SU-DHL-6 (cell line): ENCODE measurements at regions not wholly inside any gene's neighbourhood (a gene's known extent, or its start where the extent isn't known, plus 50 kb on each side); places are given as distances from the start of the nearest gene placed in this dataset.

ENCODE experiments used
- H2AFZ ChIP-seq: fragments of 200-600 bp; sonication (generic); 2 replicates; pipeline ENCODE4 v1.6.1; 2014; ENCODE audit warnings: low read depth, mild to moderate bottlenecking, moderate library complexity, mixed read lengths, antibody characterized with exemption, low read length; ENCODE audit not compliant: severe bottlenecking
- H3F3A ChIP-seq: fragments of 200-600 bp; shearing (Covaris generic); 2 replicates; pipeline ENCODE4 v1.6.0; 2016; ENCODE audit warnings: antibody characterized with exemption, mild to moderate bottlenecking; ENCODE audit not compliant: insufficient read depth
- H3K27ac ChIP-seq: fragments of 200-600 bp; sonication (generic); 2 replicates; pipeline ENCODE4 v1.5.1; 2016; ENCODE audit warnings: low read depth, mild to moderate bottlenecking, low read length, moderate library complexity, mixed read lengths
- H3K27me3 ChIP-seq: fragments of 200-600 bp; sonication (generic), shearing (Covaris generic); 2 replicates; pipeline ENCODE4 v1.6.0; 2014; ENCODE audit warnings: mild to moderate bottlenecking, low read length
- H3K36me3 ChIP-seq: fragments of 200-600 bp; sonication (generic); 2 replicates; pipeline ENCODE4 v1.6.1; 2014; ENCODE audit warnings: mild to moderate bottlenecking, low read length, mixed read lengths
- H3K4me2 ChIP-seq: fragments of 300-600, 200-600 bp; shearing (Covaris generic), sonication (generic); 2 replicates; pipeline ENCODE4 v1.6.0; 2014; ENCODE audit warnings: low read length, low read depth, mild to moderate bottlenecking; ENCODE audit not compliant: poor library complexity, severe bottlenecking
- H3K4me3 ChIP-seq: fragments of 200-600 bp; sonication (generic); 2 replicates; pipeline ENCODE4 v1.5.1; 2014; ENCODE audit warnings: antibody characterized with exemption, low read length, mild to moderate bottlenecking, mixed read lengths; ENCODE audit not compliant: insufficient read depth, poor library complexity, severe bottlenecking
- H3K79me2 ChIP-seq: fragments of 200-600 bp; sonication (generic); 2 replicates; pipeline ENCODE4 v1.6.1; 2014; ENCODE audit warnings: mild to moderate bottlenecking, low read length, moderate library complexity; ENCODE audit not compliant: insufficient read depth
- H3K9ac ChIP-seq: fragments of 200-600 bp; sonication (generic); 2 replicates; pipeline ENCODE4 v1.7.0; 2014; ENCODE audit warnings: mild to moderate bottlenecking, low read length
- H3K9me2 ChIP-seq: fragments of 200-600 bp; sonication (generic); replicated peaks from 2 replicates; pipeline ENCODE4 v1.6.1; 2014; ENCODE audit warnings: low read length; ENCODE audit not compliant: insufficient read depth
- H3K9me3 ChIP-seq: fragments of 200-600 bp; sonication (generic); 2 replicates; pipeline ENCODE4 v1.6.1; 2014; ENCODE audit warnings: low read length, mixed read lengths; ENCODE audit not compliant: insufficient read depth
- H4K20me1 ChIP-seq: fragments of 200-600 bp; sonication (generic); 2 replicates; pipeline ENCODE4 v1.6.1; 2014; ENCODE audit warnings: low read depth, mild to moderate bottlenecking, antibody characterized with exemption, low read length, moderate library complexity, mixed read lengths
- EZH2phosphoT487 ChIP-seq: fragments of 200-600 bp; sonication (generic), shearing (Covaris generic); conservative IDR thresholded peaks from 2 replicates; pipeline ENCODE4 v1.6.1; 2018; ENCODE audit warnings: mild to moderate bottlenecking, antibody characterized with exemption, low read length, moderate library complexity, mixed read lengths
- TF ChIP-seq, protein P1 (sequence below): fragments of 200-600 bp; sonication (generic); IDR thresholded peaks from one replicate; pipeline ENCODE4 v1.5.1; 2017; ENCODE audit warnings: antibody characterized with exemption, mild to moderate bottlenecking, low read length, moderate library complexity; ENCODE audit not compliant: insufficient read depth, poor library complexity, severe bottlenecking

DNA sequence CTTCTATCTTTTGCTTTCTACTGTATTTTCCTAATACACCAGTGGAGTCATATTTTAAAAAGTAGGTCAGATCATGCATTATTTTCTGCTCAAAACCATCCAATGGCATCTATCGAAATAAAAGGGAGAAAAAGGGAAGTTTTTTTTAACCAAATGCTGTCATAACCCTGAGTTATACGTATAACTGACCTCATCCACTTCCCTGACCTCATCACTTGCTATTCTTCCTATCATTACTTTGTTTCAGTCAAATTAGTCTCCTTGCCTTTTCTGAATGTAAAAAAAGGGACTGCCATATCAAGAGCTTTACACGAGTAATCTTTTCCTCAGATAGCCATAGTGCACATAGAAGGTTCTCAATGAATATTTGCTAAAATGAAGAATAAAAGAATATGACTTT, 1383.6 kb downstream of the ZPLD1 start:
- no peak overlapping the region for H3K9ac ChIP-seq
- no peak overlapping the region for H3K4me2 ChIP-seq
- H4K20me1 ChIP-seq: no peaks in the 10 kb centered on the region
- no peak overlapping the region for H2AFZ ChIP-seq
- no peak for TF ChIP-seq EZH2phosphoT487
- TF ChIP-seq, protein P1, sequence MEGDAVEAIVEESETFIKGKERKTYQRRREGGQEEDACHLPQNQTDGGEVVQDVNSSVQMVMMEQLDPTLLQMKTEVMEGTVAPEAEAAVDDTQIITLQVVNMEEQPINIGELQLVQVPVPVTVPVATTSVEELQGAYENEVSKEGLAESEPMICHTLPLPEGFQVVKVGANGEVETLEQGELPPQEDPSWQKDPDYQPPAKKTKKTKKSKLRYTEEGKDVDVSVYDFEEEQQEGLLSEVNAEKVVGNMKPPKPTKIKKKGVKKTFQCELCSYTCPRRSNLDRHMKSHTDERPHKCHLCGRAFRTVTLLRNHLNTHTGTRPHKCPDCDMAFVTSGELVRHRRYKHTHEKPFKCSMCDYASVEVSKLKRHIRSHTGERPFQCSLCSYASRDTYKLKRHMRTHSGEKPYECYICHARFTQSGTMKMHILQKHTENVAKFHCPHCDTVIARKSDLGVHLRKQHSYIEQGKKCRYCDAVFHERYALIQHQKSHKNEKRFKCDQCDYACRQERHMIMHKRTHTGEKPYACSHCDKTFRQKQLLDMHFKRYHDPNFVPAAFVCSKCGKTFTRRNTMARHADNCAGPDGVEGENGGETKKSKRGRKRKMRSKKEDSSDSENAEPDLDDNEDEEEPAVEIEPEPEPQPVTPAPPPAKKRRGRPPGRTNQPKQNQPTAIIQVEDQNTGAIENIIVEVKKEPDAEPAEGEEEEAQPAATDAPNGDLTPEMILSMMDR: no peak
- H3K79me2 ChIP-seq: no peaks in the 10 kb centered on the region
- H3K27me3 ChIP-seq: no peaks in the 10 kb centered on the region
- H3K9me2 ChIP-seq: no peaks in the 10 kb centered on the region
- H3K36me3 ChIP-seq: no peaks in the 10 kb centered on the region
- no peak overlapping the region for H3K27ac ChIP-seq
- H3K4me3 ChIP-seq: no peak overlapping the region
- no peaks in the 10 kb centered on the region for H3F3A ChIP-seq
- H3K9me3 ChIP-seq: no peaks in the 10 kb centered on the region

DNA sequence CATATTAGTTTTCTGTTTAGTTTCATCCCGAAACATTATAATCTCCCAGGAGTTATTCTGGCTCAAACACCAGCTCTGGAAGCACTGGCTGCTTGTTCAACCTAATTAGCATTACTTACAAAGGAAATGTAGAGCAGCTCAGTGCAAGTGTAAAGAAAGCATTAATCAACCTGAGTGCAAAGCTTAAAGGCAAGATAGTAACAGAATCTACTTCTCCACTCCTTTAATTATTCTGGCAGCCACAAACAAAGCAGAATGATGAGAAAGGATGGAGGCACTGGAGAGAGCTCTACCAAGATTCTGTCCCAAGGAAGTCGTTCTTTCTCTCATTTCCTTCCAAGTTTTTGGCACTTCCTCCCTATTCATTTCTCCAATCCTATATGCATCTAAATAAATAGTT, 1384.0 kb downstream of the ZPLD1 start:
- Histone ChIP-seq H3F3A (no peaks in the 10 kb centered on the region), H2AFZ (no peak overlapping the region), H3K9me2 (no peaks in the 10 kb centered on the region), H3K79me2 (no peaks in the 10 kb centered on the region), H3K9me3 (no peaks in the 10 kb centered on the region), H3K27ac (no peak overlapping the region), H3K27me3 (no peaks in the 10 kb centered on the region), H4K20me1 (no peaks in the 10 kb centered on the region), H3K36me3 (no peaks in the 10 kb centered on the region), H3K4me2 (no peak overlapping the region), H3K4me3 (no peak overlapping the region), H3K9ac (no peak overlapping the region)
- TF ChIP-seq, protein P1: no peak
- TF ChIP-seq EZH2phosphoT487: no peak

DNA sequence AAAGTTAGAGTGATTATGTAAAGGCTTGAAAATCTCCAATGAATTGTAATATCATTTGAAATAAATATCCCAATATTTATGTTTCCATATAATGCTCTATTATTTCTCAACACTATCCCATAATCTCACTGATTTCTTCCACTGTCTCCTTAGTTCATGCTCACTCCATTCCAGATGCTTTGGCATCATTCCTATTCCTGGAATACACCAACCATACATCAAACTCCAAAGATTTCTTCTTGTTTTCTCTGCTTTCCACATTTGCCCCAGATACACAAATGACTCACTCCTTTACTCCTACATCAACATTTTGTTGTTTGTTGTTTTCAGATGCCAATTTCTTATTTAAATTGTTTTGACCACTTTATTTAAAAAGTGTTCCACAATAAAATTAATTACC, 1390.8 kb downstream of the ZPLD1 start:
- no peaks in the 10 kb centered on the region for H3K9me3 ChIP-seq
- H3K4me2 ChIP-seq: no peak overlapping the region
- no peak overlapping the region for H3K4me3 ChIP-seq
- no peak overlapping the region for H3K27ac ChIP-seq
- no peaks in the 10 kb centered on the region for H3K79me2 ChIP-seq
- H2AFZ ChIP-seq: no peak overlapping the region
- H3K36me3 ChIP-seq: no peaks in the 10 kb centered on the region
- no peaks in the 10 kb centered on the region for H4K20me1 ChIP-seq
- H3K27me3 ChIP-seq: no peaks in the 10 kb centered on the region
- H3K9ac ChIP-seq: no peak overlapping the region
- no peaks in the 10 kb centered on the region for H3K9me2 ChIP-seq
- TF ChIP-seq, protein P1: no peak
- TF ChIP-seq EZH2phosphoT487: no peak
- H3F3A ChIP-seq: no peaks in the 10 kb centered on the region
